HUES64 (cell line): ENCODE measurements at regions not wholly inside any gene's neighbourhood (a gene's known extent, or its start where the extent isn't known, plus 50 kb on each side); places are given as distances from the start of the nearest gene placed in this dataset.

Source experiments
- H3K27ac ChIP-seq: 2 replicates; pipeline ENCODE4 v1.7.0; 2013; ENCODE audit warnings: low read depth, low read length, inconsistent platforms
- H3K27me3 ChIP-seq: 2 replicates; pipeline ENCODE4 v1.6.1; 2013; ENCODE audit warnings: mild to moderate bottlenecking, low read length; ENCODE audit not compliant: insufficient read depth
- H3K36me3 ChIP-seq: 2 replicates; pipeline ENCODE4 v1.6.1; 2013; ENCODE audit warnings: mild to moderate bottlenecking, low read length; ENCODE audit not compliant: insufficient read depth
- H3K4me1 ChIP-seq: 2 replicates; pipeline ENCODE4 v1.6.1; 2013; ENCODE audit warnings: mild to moderate bottlenecking, low read length, moderate library complexity; ENCODE audit not compliant: insufficient read depth
- H3K4me3 ChIP-seq: 2 replicates; pipeline ENCODE4 v1.5.1; 2013; ENCODE audit warnings: mild to moderate bottlenecking, low read length, moderate library complexity
- H3K9ac ChIP-seq: 2 replicates; pipeline ENCODE4 v1.6.1; 2013; ENCODE audit warnings: mild to moderate bottlenecking, low read depth, low read length
- H3K9me3 ChIP-seq: 2 replicates; pipeline ENCODE4 v1.6.1; 2013; ENCODE audit warnings: low read depth, low read length; ENCODE audit not compliant: insufficient read depth
- WGBS: fragments of 150-250, 120-280 bp; methylation state at CpG from one replicate; pipeline ENCODE4 v1.1.7; 2013; ENCODE audit warnings: missing lambda C conversion rate; 5-methylcytosine and 5-hydroxymethylcytosine counted together

- Histone ChIP-seq H3K27me3 (no peaks in the 10 kb centered on the region), H3K36me3 (peaks cover 4% of the 10 kb centered on the region; the same call in 1 of the 2 replicates), H3K4me1 (no peaks in the 10 kb centered on the region), H3K9ac (no peak overlapping the region), H3K27ac (no peak overlapping the region), H3K9me3 (no peaks in the 10 kb centered on the region), H3K4me3 (no peak overlapping the region)
- WGBS, result 90% methylated on average over 21 of the region's 22 CpGs
Measured at GRCh38 chr22:48534395-48534958, 1293.2 kb downstream of the BRD1 start.

- Histone ChIP-seq H3K27ac (no peak overlapping the region), H3K4me3 (no peak overlapping the region), H3K9ac (peak overlapping the region; percentile 9; the same call in 1 of the 2 replicates), H3K36me3 (peaks cover 4% of the 10 kb centered on the region; the same call in 1 of the 2 replicates), H3K9me3 (no peaks in the 10 kb centered on the region), H3K4me1 (no peaks in the 10 kb centered on the region), H3K27me3 (no peaks in the 10 kb centered on the region)
- 89% methylated on average over 12 of the region's 12 CpGs for whole genome bisulfite sequencing
Measured at GRCh38 chr22:48532986-48533385, 1294.7 kb downstream of the BRD1 start.

GRCh38 chr22:48531761-48532435 lies 1295.8 kb downstream of the BRD1 start:
- Histone ChIP-seq H3K36me3 (peaks cover 4% of the 10 kb centered on the region; the same call in 1 of the 2 replicates), H3K4me1 (no peaks in the 10 kb centered on the region), H3K4me3 (no peak overlapping the region), H3K27ac (no peak overlapping the region), H3K27me3 (no peaks in the 10 kb centered on the region), H3K9ac (no peak overlapping the region), H3K9me3 (no peaks in the 10 kb centered on the region)
- 89% methylated on average over 20 of the region's 20 CpGs for whole genome bisulfite sequencing

- Histone ChIP-seq H3K4me1 (no peaks in the 10 kb centered on the region), H3K27me3 (no peaks in the 10 kb centered on the region), H3K27ac (no peak overlapping the region), H3K9me3 (no peaks in the 10 kb centered on the region), H3K4me3 (no peak overlapping the region), H3K36me3 (peaks cover 4% of the 10 kb centered on the region; the same call in 1 of the 2 replicates), H3K9ac (no peak overlapping the region)
- WGBS, result 86% methylated on average over 11 of the region's 11 CpGs
Measured at GRCh38 chr22:48531108-48531507, 1296.6 kb downstream of the BRD1 start.

GRCh38 chr22:48530666-48531065 lies 1297.0 kb downstream of the BRD1 start:
- H3K36me3 ChIP-seq, result peaks cover 4% of the 10 kb centered on the region; the same call in 1 of the 2 replicates
- H3K27me3 ChIP-seq, result no peaks in the 10 kb centered on the region
- no peak overlapping the region for H3K9ac ChIP-seq
- H3K4me3 ChIP-seq, result no peak overlapping the region
- H3K9me3 ChIP-seq, result no peaks in the 10 kb centered on the region
- WGBS, result 88% methylated on average over 10 of the region's 10 CpGs
- no peak overlapping the region for H3K27ac ChIP-seq
- H3K4me1 ChIP-seq, result no peaks in the 10 kb centered on the region

- Histone ChIP-seq H3K36me3 (no peaks in the 10 kb centered on the region), H3K9ac (no peak overlapping the region), H3K4me3 (no peak overlapping the region), H3K4me1 (no peaks in the 10 kb centered on the region), H3K27ac (no peak overlapping the region), H3K27me3 (no peaks in the 10 kb centered on the region), H3K9me3 (no peaks in the 10 kb centered on the region)
- 94% methylated on average over 13 of the region's 13 CpGs for WGBS
Measured at GRCh38 chr22:48528221-48528915, 1299.3 kb downstream of the BRD1 start.

- H3K27me3 ChIP-seq, result no peaks in the 10 kb centered on the region
- 90% methylated on average over 14 of the region's 14 CpGs for WGBS
- H3K27ac ChIP-seq, result no peak overlapping the region
- H3K9ac ChIP-seq, result no peak overlapping the region
- no peaks in the 10 kb centered on the region for H3K9me3 ChIP-seq
- H3K4me1 ChIP-seq, result peaks cover 6% of the 10 kb centered on the region
- H3K36me3 ChIP-seq, result no peaks in the 10 kb centered on the region
- no peak overlapping the region for H3K4me3 ChIP-seq
Measured at GRCh38 chr22:48523761-48524160, 1303.9 kb downstream of the BRD1 start.

- peaks cover 6% of the 10 kb centered on the region for H3K4me1 ChIP-seq
- H3K36me3 ChIP-seq, result no peaks in the 10 kb centered on the region
- no peak overlapping the region for H3K4me3 ChIP-seq
- no peak overlapping the region for H3K9ac ChIP-seq
- H3K9me3 ChIP-seq, result no peaks in the 10 kb centered on the region
- no peaks in the 10 kb centered on the region for H3K27me3 ChIP-seq
- WGBS, result 92% methylated on average over 19 of the region's 19 CpGs
- no peak overlapping the region for H3K27ac ChIP-seq
Measured at GRCh38 chr22:48523091-48523490, 1304.6 kb downstream of the BRD1 start.

GRCh38 chr22:48522271-48522670 lies 1305.4 kb downstream of the BRD1 start:
- Histone ChIP-seq H3K36me3 (no peaks in the 10 kb centered on the region), H3K4me1 (peaks cover 6% of the 10 kb centered on the region), H3K4me3 (no peak overlapping the region), H3K27me3 (no peaks in the 10 kb centered on the region), H3K9ac (no peak overlapping the region), H3K27ac (no peak overlapping the region), H3K9me3 (no peaks in the 10 kb centered on the region)
- 97% methylated on average over 14 of the region's 14 CpGs for WGBS

- no peaks in the 10 kb centered on the region for H3K36me3 ChIP-seq
- H3K9me3 ChIP-seq, result no peaks in the 10 kb centered on the region
- H3K27me3 ChIP-seq, result no peaks in the 10 kb centered on the region
- peaks cover 6% of the 10 kb centered on the region for H3K4me1 ChIP-seq
- WGBS, result 86% methylated on average over 13 of the region's 13 CpGs
- H3K4me3 ChIP-seq, result no peak overlapping the region
- no peak overlapping the region for H3K9ac ChIP-seq
- H3K27ac ChIP-seq, result no peak overlapping the region
Measured at GRCh38 chr22:48520884-48521588, 1306.6 kb downstream of the BRD1 start.

- no peak overlapping the region for H3K9ac ChIP-seq
- WGBS, result 98% methylated on average over 10 of the region's 10 CpGs
- no peaks in the 10 kb centered on the region for H3K27me3 ChIP-seq
- H3K9me3 ChIP-seq, result no peaks in the 10 kb centered on the region
- no peak overlapping the region for H3K4me3 ChIP-seq
- no peaks in the 10 kb centered on the region for H3K36me3 ChIP-seq
- peaks cover 6% of the 10 kb centered on the region for H3K4me1 ChIP-seq
- no peak overlapping the region for H3K27ac ChIP-seq
Measured at GRCh38 chr22:48520207-48520606, 1307.5 kb downstream of the BRD1 start.
